Small intestine (tissue), 7 donors: ENCODE measurements at regions not wholly inside any gene's neighbourhood (a gene's known extent, or its start where the extent isn't known, plus 50 kb on each side); places are given as distances from the start of the nearest gene placed in this dataset.

Source experiments
- DNase-seq, 2 donors: peaks; one replicate each; pipeline versions ENCODE4 v3.0.0 to v3.0.0-alpha.2; 2013
- FAIRE-seq: peaks from 2 replicates; lab custom pipeline; 2012; peaks lifted over from hg19 to GRCh38; lab: Jason Lieb, UNC
- H3K27ac ChIP-seq, 3 donors: one replicate each; pipeline ENCODE4 v1.5.1; 2013; ENCODE audit warnings: low read length in 2 of 3, mild to moderate bottlenecking in 2 of 3, control low read depth in 1 of 3, inconsistent platforms in 1 of 3, low read depth in 1 of 3, moderate library complexity in 1 of 3
- H3K27me3 ChIP-seq, 3 donors: one replicate each; pipeline ENCODE4 v1.6.1; 2013; ENCODE audit warnings: low read length in 3 of 3, inconsistent platforms in 1 of 3; ENCODE audit not compliant: control insufficient read depth in 3 of 3, insufficient read depth in 3 of 3
- H3K36me3 ChIP-seq, 3 donors: one replicate each; pipeline ENCODE4 v1.6.1; 2013; ENCODE audit warnings: low read length in 3 of 3, inconsistent platforms in 1 of 3, low read depth in 1 of 3, mild to moderate bottlenecking in 1 of 3, moderate library complexity in 1 of 3; ENCODE audit not compliant: control insufficient read depth in 3 of 3, insufficient read depth in 2 of 3
- H3K4me1 ChIP-seq, 3 donors: one replicate each; pipeline ENCODE4 v1.6.1; 2013; ENCODE audit warnings: low read length in 2 of 3, inconsistent platforms in 1 of 3, low read depth in 1 of 3, mild to moderate bottlenecking in 1 of 3, moderate library complexity in 1 of 3; ENCODE audit not compliant: control insufficient read depth in 3 of 3, insufficient read depth in 2 of 3
- H3K4me3 ChIP-seq, 3 donors: one replicate each; pipeline ENCODE4 v1.5.1; 2013; ENCODE audit warnings: low read length in 3 of 3, control low read depth in 1 of 3, inconsistent platforms in 1 of 3, low read depth in 1 of 3, mild to moderate bottlenecking in 1 of 3, moderate library complexity in 1 of 3
- H3K9me3 ChIP-seq, 2 donors: one replicate each; pipeline ENCODE4 v1.6.1; 2013; ENCODE audit warnings: low read depth in 1 of 2, low read length in 1 of 2; ENCODE audit not compliant: control insufficient read depth in 2 of 2, insufficient read depth in 1 of 2
- WGBS, 3 donors: extraction: QIAGEN DNeasy Blood & Tissue Kit; methylation state at CpG; one replicate each; pipeline ENCODE4 v1.1.7; 2013; 5-methylcytosine and 5-hydroxymethylcytosine counted together
- donor health status: healthy with polysubstance abuse.
- donor health status: control.
- donor health status: control.
- donor health status: Bipolar disorder and iron deficiency.
- donor health status: healthy.

DNA sequence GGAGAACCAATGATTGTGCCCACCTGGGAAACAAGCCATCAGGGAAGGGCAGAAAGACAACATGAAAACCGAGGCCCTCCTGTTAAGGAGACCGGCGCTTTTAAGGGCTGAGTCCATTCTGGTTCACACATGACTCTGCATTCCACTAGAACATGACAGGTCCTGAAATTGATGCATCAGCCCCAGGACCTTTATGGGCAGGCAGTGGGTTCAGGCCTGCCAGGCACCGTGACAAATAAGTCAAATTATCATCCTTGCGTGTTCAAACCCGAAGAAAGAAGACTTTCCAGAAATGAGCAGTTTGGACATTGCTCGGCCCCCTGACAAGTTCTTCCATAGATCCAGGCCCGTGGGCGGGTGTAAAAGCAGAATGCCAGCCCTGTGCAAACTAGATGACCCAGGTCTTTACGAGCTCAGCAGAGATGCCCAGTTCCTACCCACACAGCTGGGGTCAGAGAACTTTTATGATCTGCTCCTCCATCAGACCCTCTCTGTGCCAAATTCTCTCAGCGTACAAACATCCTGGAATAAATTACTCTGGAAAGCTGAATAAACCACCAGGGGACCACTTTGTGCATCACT is 295.5 kb upstream of the WWC1 start:
- FAIRE-seq = no peak
- H3K4me1 ChIP-seq = no peaks in the 10 kb centered on the region
- H3K9me3 ChIP-seq = no peaks in the 10 kb centered on the region
- no peaks in the 10 kb centered on the region for H3K36me3 ChIP-seq
- 81 to 87% (median 86%) methylated on average over 11 of the region's 11 CpGs for WGBS, 3 donors
- DNase-seq = no peak
- H3K27ac ChIP-seq = no peak overlapping the region
- no peak overlapping the region for H3K4me3 ChIP-seq
- no peaks in the 10 kb centered on the region for H3K27me3 ChIP-seq

- no peak for DNase-seq
- Histone ChIP-seq H3K4me3 (no peak overlapping the region), H3K36me3 (no peaks in the 10 kb centered on the region), H3K27me3 (no peaks in the 10 kb centered on the region), H3K27ac (no peak overlapping the region), H3K4me1 (no peaks in the 10 kb centered on the region), H3K9me3 (no peaks in the 10 kb centered on the region)
- WGBS, 3 donors = 59 to 78% (median 63%) methylated on average over 6 of the region's 6 CpGs
- FAIRE-seq = no peak
These were observed 293.2 kb upstream of the WWC1 start for GRCh38 chr5:167998148-167998767.

GRCh38 chr5:167999182-167999581 is 292.3 kb upstream of the WWC1 start:
- no peaks in the 10 kb centered on the region for H3K27me3 ChIP-seq
- FAIRE-seq (no peak), DNase-seq (no peak)
- no peak overlapping the region for H3K4me3 ChIP-seq
- H3K4me1 ChIP-seq = no peaks in the 10 kb centered on the region
- H3K9me3 ChIP-seq = no peaks in the 10 kb centered on the region
- 8 to 59% (median 38%) methylated on average over 2 of the region's 2 CpGs for WGBS, 3 donors
- no peaks in the 10 kb centered on the region for H3K36me3 ChIP-seq
- H3K27ac ChIP-seq = no peak overlapping the region

- no peaks in the 10 kb centered on the region for H3K4me1 ChIP-seq
- H3K9me3 ChIP-seq = no peaks in the 10 kb centered on the region
- H3K27me3 ChIP-seq = no peaks in the 10 kb centered on the region
- no peak for DNase-seq
- no peak overlapping the region for H3K4me3 ChIP-seq
- no peak overlapping the region for H3K27ac ChIP-seq
- no peak for FAIRE-seq
- 87 to 94% (median 90%) methylated on average over 2 of the region's 2 CpGs for WGBS, 3 donors
- no peaks in the 10 kb centered on the region for H3K36me3 ChIP-seq
These were observed 290.1 kb upstream of the WWC1 start for GRCh38 chr5:168001318-168001717.

GRCh38 chr5:168002116-168002515 is 289.3 kb upstream of the WWC1 start:
- H3K4me1 ChIP-seq = no peaks in the 10 kb centered on the region
- H3K27me3 ChIP-seq = no peaks in the 10 kb centered on the region
- no peak for FAIRE-seq
- H3K27ac ChIP-seq = no peak overlapping the region
- 74 to 79% (median 76%) methylated on average over 4 of the region's 4 CpGs for WGBS, 3 donors
- no peak overlapping the region for H3K4me3 ChIP-seq
- no peaks in the 10 kb centered on the region for H3K9me3 ChIP-seq
- DNase-seq = no peak
- H3K36me3 ChIP-seq = no peaks in the 10 kb centered on the region

DNA sequence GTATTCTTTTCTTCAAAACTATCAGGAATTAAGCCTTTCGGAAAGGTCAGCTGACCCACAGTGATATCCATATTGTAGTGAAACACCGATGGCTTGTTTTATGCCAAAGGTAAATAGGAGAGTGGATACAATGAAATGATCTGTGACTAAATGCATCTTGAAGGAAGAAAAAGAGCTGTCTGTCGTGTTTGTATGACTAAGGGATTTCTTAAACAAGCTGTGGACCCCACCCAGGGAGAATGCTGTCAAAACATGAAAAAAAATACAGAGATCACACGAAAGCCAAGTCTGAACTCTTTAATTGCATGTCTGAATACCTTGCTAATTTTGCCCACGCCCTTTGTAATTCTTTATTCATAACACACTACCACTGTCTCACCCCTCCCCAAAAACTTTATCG is 286.4 kb upstream of the WWC1 start:
- H3K36me3 ChIP-seq = no peaks in the 10 kb centered on the region
- no peaks in the 10 kb centered on the region for H3K9me3 ChIP-seq
- no peak overlapping the region for H3K4me3 ChIP-seq
- no peak for DNase-seq
- no peaks in the 10 kb centered on the region for H3K27me3 ChIP-seq
- H3K27ac ChIP-seq = no peak overlapping the region
- 65 to 76% (median 69%) methylated on average over 6 of the region's 6 CpGs for WGBS, 3 donors
- no peak for FAIRE-seq
- H3K4me1 ChIP-seq = no peaks in the 10 kb centered on the region

DNA sequence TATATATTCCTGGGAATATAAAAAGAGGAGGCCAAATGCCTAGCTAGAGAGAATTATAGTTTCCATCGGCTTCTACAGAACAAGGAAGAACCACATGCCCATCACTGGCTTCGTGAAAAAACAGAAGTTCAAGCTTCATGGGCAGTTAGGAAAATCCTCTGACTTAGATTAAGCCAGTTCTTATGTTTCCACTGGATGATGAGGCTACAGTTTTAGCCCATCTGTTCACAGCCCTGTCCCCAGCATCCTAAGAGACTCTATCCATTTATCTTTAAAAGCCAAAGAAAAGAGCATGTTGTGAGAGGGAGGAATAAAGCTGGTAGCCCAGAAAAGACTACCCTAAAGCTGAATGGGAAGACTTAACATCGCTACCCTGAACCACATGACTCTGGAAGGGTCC is 285.5 kb upstream of the WWC1 start:
- Histone ChIP-seq H3K27me3 (no peaks in the 10 kb centered on the region), H3K36me3 (no peaks in the 10 kb centered on the region), H3K4me3 (no peak overlapping the region), H3K27ac (no peak overlapping the region), H3K9me3 (no peaks in the 10 kb centered on the region), H3K4me1 (no peaks in the 10 kb centered on the region)
- 67 to 75% (median 69%) methylated on average over 3 of the region's 3 CpGs for WGBS, 3 donors
- FAIRE-seq (no peak), DNase-seq (no peak)

DNA sequence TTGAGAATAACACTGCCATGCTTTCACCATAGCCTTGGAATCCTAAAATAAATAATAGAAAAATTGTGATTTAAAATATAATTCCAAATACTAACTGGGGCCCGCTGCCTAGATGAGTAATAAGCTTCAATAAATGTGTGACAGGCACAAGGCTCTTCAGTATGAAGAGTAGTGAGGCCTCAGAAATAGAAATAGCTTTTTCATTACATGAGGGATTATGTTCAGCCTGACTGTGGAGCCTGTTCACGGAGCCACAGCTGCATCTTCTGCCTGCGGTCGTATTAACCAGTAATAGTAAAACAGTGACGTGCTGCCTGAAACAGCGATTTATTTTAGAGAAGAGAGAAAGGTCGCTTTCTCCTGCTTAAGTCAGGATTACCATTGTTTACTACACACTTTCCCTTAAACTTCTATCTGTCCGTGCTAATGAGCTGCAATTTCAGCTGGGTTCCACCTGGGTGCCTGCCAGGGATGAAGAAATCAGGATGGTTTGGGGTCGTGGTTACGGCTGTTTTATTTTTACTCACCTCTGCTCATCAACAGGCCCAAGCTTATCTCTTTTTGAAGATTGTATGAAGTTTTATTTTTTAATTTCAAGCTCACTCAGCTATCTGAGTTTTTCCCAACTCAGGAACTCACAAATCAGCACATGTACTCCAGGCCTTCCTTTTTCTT is 284.9 kb upstream of the WWC1 start:
- H3K36me3 ChIP-seq = no peaks in the 10 kb centered on the region
- DNase-seq = no peak
- 68 to 69% (median 69%) methylated on average over 10 of the region's 10 CpGs for WGBS, 3 donors
- no peak overlapping the region for H3K27ac ChIP-seq
- H3K27me3 ChIP-seq = no peaks in the 10 kb centered on the region
- H3K9me3 ChIP-seq = no peaks in the 10 kb centered on the region
- H3K4me1 ChIP-seq = no peaks in the 10 kb centered on the region
- H3K4me3 ChIP-seq = no peak overlapping the region
- no peak for FAIRE-seq
